HCT116 (cell line): ENCODE measurements at regions not wholly inside any gene's neighbourhood (a gene's known extent, or its start where the extent isn't known, plus 50 kb on each side); places are given as distances from the start of the nearest gene placed in this dataset.

Experiments
- ATAC-seq: fragments of 200-7000 bp; cut with Tn5 transposase; 2 replicates; pipeline ENCODE4 v1.9.1; 2020; ENCODE audit warnings: mild to moderate bottlenecking, moderate library complexity
- BruUV-seq: library from RNA; stranded (reverse); fragments of 400-500 nt; replicated peaks from 2 replicates; lab custom pipeline; 2021; lab: Mats Ljungman, UMichigan
- CTCF ChIA-PET: fragments of 300-600 bp; sonication (Branson Sonifier 250); formaldehyde crosslinking; loops from one replicate; lab custom pipeline; 2021; ENCODE audit warnings: antibody characterized with exemption; lab: Charles Lee
- POLR2A ChIA-PET: fragments of 300-600, 350-600 bp; sonication (Branson Sonifier 250); formaldehyde crosslinking; loops from one replicate; lab custom pipeline; 2021; ENCODE audit warnings: antibody characterized with exemption; lab: Charles Lee
- RAD21 ChIA-PET, 2 experiments: fragments of 300-600 bp; sonication (Branson Sonifier 250); formaldehyde crosslinking; loops; one replicate each; lab custom pipeline; 2023; ENCODE audit warnings: low total read pairs in 2 of 2; ENCODE audit not compliant: uncharacterized antibody in 2 of 2, unreplicated experiment in 2 of 2, low non-redundant PET in 1 of 2; lab: Charles Lee
- DNase-seq: peaks from one replicate; pipeline ENCODE4 v3.0.0-alpha.2; 2010; ENCODE audit warnings: low read depth, low spot score
- H2AFZ ChIP-seq: fragments of 200-600 bp; shearing (Covaris generic), sonication (generic); 2 replicates; pipeline ENCODE4 v1.6.1; 2017; ENCODE audit warnings: low read depth, mixed run types, mixed read lengths, antibody characterized with exemption, low read length; ENCODE audit not compliant: poor library complexity, severe bottlenecking
- H3K27ac ChIP-seq: 2 replicates; pipeline ENCODE4 v1.5.1; 2012; ENCODE audit warnings: low read depth, low read length
- H3K27me3 ChIP-seq: fragments of 200-600 bp; sonication (generic); 2 replicates; pipeline ENCODE4 v1.6.1; 2016; ENCODE audit warnings: mixed run types, low read length, mixed read lengths; ENCODE audit not compliant: insufficient read depth
- H3K36me3 ChIP-seq, 2 experiments: fragments of 200-500 bp in 1 of 2; fragments of 200-600 bp in 1 of 2; sonication (Bioruptor generic) in 1 of 2; sonication (generic) in 1 of 2; 2 replicates each; pipeline versions ENCODE4 v1.5.1 to v1.6.1; 2014 to 2016; ENCODE audit warnings: low read length in 2 of 2, inconsistent platforms in 1 of 2, mixed read lengths in 1 of 2, mixed run types in 1 of 2; ENCODE audit not compliant: insufficient read depth in 2 of 2, control insufficient read depth in 1 of 2
- H3K4me1 ChIP-seq, 2 experiments: fragments of 200-600 bp in 1 of 2; sonication (generic) in 1 of 2; 2 replicates each; pipeline versions ENCODE4 v1.5.1 to v1.6.1; 2012 to 2017; ENCODE audit warnings: low read length in 2 of 2, inconsistent platforms in 1 of 2, mild to moderate bottlenecking in 1 of 2, mixed read lengths in 1 of 2, mixed run types in 1 of 2, moderate library complexity in 1 of 2; ENCODE audit not compliant: insufficient read depth in 2 of 2, control insufficient read depth in 1 of 2
- H3K4me2 ChIP-seq: fragments of 200-600 bp; sonication (generic); 2 replicates; pipeline ENCODE4 v1.6.1; 2017; ENCODE audit warnings: mixed run types, low read length, mixed read lengths
- H3K4me3 ChIP-seq, 2 experiments: fragments of 200-600 bp in 1 of 2; sonication (generic) in 1 of 2; replicated peaks in 1 of 2; 2 replicates each; pipeline ENCODE4 v1.5.1; 2011 to 2016; ENCODE audit warnings: low read length in 2 of 2, control low read depth in 1 of 2, low read depth in 1 of 2, mild to moderate bottlenecking in 1 of 2, mixed read lengths in 1 of 2, mixed run types in 1 of 2
- H3K79me2 ChIP-seq: fragments of 200-600 bp; sonication (generic); 2 replicates; pipeline ENCODE4 v1.6.1; 2017; ENCODE audit warnings: mild to moderate bottlenecking, mixed run types, low read length, moderate library complexity, mixed read lengths; ENCODE audit not compliant: insufficient read depth
- H3K9ac ChIP-seq: fragments of 200-600 bp; sonication (generic); 2 replicates; pipeline ENCODE4 v1.6.1; 2016; ENCODE audit warnings: low read length, mixed read lengths
- H3K9me2 ChIP-seq: fragments of 200-600 bp; sonication (generic), shearing (Covaris generic); 2 replicates; pipeline ENCODE4 v1.6.1; 2017; ENCODE audit warnings: mixed run types, mild to moderate bottlenecking, moderate library complexity; ENCODE audit not compliant: insufficient read depth
- H3K9me3 ChIP-seq, 2 experiments: fragments of 200-500 bp in 1 of 2; fragments of 200-600 bp in 1 of 2; sonication (Bioruptor generic) in 1 of 2; sonication (generic) in 1 of 2; 2 replicates each; pipeline ENCODE4 v1.6.1; 2014 to 2017; ENCODE audit warnings: low read length in 2 of 2, mixed read lengths in 2 of 2, inconsistent platforms in 1 of 2, low read depth in 1 of 2, mild to moderate bottlenecking in 1 of 2, mixed run types in 1 of 2, moderate library complexity in 1 of 2; ENCODE audit not compliant: control insufficient read depth in 1 of 2, insufficient read depth in 1 of 2
- H4K20me1 ChIP-seq: fragments of 200-600 bp; sonication (generic), shearing (Covaris generic); 2 replicates; pipeline ENCODE4 v1.6.1; 2017; ENCODE audit warnings: mixed run types, mild to moderate bottlenecking, moderate library complexity; ENCODE audit not compliant: insufficient read depth
- ATF3 ChIP-seq: IDR thresholded peaks from 2 replicates; pipeline ENCODE4 v1.6.1; 2012
- CEBPB ChIP-seq: IDR thresholded peaks from 2 replicates; pipeline ENCODE4 v1.6.1; 2012; ENCODE audit warnings: low read depth
- EZH2 ChIP-seq: fragments of 200-600 bp; sonication (generic); IDR thresholded peaks from 2 replicates; pipeline ENCODE4 v1.6.1; 2017; ENCODE audit warnings: antibody characterized with exemption, mixed run types
- EZH2phosphoT487 ChIP-seq: fragments of 200-600 bp; IDR thresholded peaks from 2 replicates; pipeline ENCODE4 v1.6.1; 2018; ENCODE audit warnings: antibody characterized with exemption, borderline replicate concordance
- FOSL1 ChIP-seq: IDR thresholded peaks from 2 replicates; pipeline ENCODE4 v1.6.1; 2012; ENCODE audit warnings: low read depth
- POLR2AphosphoS5 ChIP-seq: IDR thresholded peaks from 2 replicates; pipeline ENCODE4 v1.6.1; 2011; ENCODE audit warnings: mild to moderate bottlenecking, low read depth, low read length, moderate library complexity
- SP1 ChIP-seq: IDR thresholded peaks from 2 replicates; pipeline ENCODE4 v1.6.1; 2012; ENCODE audit warnings: low read depth
- YY1 ChIP-seq: IDR thresholded peaks from 2 replicates; pipeline ENCODE4 v1.6.1; 2011; ENCODE audit warnings: low read length, low read depth, moderate library complexity, mild to moderate bottlenecking; ENCODE audit not compliant: insufficient replicate concordance; ENCODE audit errors: extremely low read depth
- intact Hi-C: fragments of 100-400 bp; cut with micrococcal nuclease; formaldehyde crosslinking; loops from 2 replicates; pipeline ENCODE4 v1.10.0; 2022
- TF ChIP-seq, protein P1 (sequence below): IDR thresholded peaks from 2 replicates; pipeline ENCODE4 v1.6.1; 2011; ENCODE audit warnings: mild to moderate bottlenecking, low read length, moderate library complexity; ENCODE audit not compliant: insufficient replicate concordance; ENCODE audit errors: extremely low read depth

- no peak for TF ChIP-seq SP1
- no peak for TF ChIP-seq EZH2
- no peak for TF ChIP-seq CEBPB
- TF ChIP-seq FOSL1, result no peak
- no peak for TF ChIP-seq ATF3
- TF ChIP-seq, protein P1, sequence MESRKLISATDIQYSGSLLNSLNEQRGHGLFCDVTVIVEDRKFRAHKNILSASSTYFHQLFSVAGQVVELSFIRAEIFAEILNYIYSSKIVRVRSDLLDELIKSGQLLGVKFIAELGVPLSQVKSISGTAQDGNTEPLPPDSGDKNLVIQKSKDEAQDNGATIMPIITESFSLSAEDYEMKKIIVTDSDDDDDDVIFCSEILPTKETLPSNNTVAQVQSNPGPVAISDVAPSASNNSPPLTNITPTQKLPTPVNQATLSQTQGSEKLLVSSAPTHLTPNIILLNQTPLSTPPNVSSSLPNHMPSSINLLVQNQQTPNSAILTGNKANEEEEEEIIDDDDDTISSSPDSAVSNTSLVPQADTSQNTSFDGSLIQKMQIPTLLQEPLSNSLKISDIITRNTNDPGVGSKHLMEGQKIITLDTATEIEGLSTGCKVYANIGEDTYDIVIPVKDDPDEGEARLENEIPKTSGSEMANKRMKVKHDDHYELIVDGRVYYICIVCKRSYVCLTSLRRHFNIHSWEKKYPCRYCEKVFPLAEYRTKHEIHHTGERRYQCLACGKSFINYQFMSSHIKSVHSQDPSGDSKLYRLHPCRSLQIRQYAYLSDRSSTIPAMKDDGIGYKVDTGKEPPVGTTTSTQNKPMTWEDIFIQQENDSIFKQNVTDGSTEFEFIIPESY, result no peak
- no peak for TF ChIP-seq EZH2phosphoT487
- TF ChIP-seq POLR2AphosphoS5, result no peak
- TF ChIP-seq, all 23 proteins: peak for 0
Observed at GRCh38 chr20:55500130-55500529, 505.2 kb downstream of the CBLN4 start.

DNA sequence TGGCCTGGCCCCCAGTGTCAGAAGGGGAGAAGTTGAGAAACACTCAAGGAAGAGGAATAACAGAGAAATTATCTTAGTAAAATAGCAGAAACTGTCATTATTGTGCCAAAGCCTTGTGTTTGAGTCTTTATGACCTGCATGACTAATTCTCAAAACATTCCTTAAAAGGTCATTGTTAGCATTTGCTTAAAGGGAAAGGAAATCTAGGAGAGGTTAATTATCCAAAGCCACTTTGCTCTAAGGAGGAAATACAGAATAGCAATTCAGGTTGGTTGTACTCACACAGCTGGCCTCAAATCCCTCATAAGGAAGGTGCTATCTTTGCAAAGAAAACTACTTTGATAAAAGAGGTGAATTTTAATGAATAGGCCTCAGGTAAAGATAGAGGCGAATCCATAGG lies 516.7 kb downstream of the CBLN4 start:
- Histone ChIP-seq H2AFZ (no peak overlapping the region), H3K27me3 (no peaks in the 10 kb centered on the region), H3K36me3 (no peaks in the 10 kb centered on the region; a peak in 1 of 4 replicates), H3K4me3 (no peak overlapping the region), H3K9ac (no peak overlapping the region), H3K9me2 (no peaks in the 10 kb centered on the region), H4K20me1 (no peaks in the 10 kb centered on the region), H3K9me3 (peaks cover 15 to 19% of the 10 kb centered on the region in 2 experiments; a peak in 3 of 4 replicates), H3K4me1 (no peaks in the 10 kb centered on the region), H3K27ac (no peak overlapping the region), H3K4me2 (no peak overlapping the region), H3K79me2 (no peaks in the 10 kb centered on the region)
- ChIA-PET POLR2A (no interaction called here), RAD21 (no interaction called here), CTCF (no interaction called here)
- TF ChIP-seq YY1, result no peak
- intact Hi-C loops, result no loop called here
- no peak for DNase-seq
- no peak for ATAC-seq
- BruUV-seq, result no TSS peak

More at GRCh38 chr20:55500130-55500529, 505.2 kb downstream of the CBLN4 start:
- ChIA-PET POLR2A (no interaction called here), CTCF (no interaction called here), RAD21 (no interaction called here)
- Histone ChIP-seq H3K4me1 (no peaks in the 10 kb centered on the region), H3K4me3 (no peak overlapping the region), H3K27me3 (no peaks in the 10 kb centered on the region), H3K4me2 (no peak overlapping the region), H3K9me2 (no peaks in the 10 kb centered on the region), H3K9ac (no peak overlapping the region), H3K9me3 (peaks cover 0 to 25% of the 10 kb centered on the region in 2 experiments; a peak in 2 of 4 replicates), H2AFZ (no peak overlapping the region), H3K79me2 (no peaks in the 10 kb centered on the region), H3K27ac (no peak overlapping the region), H4K20me1 (no peaks in the 10 kb centered on the region), H3K36me3 (no peaks in the 10 kb centered on the region)
- ATAC-seq (no peak), DNase-seq (no peak)
- BruUV-seq, result no TSS peak
- intact Hi-C loops, result no loop called here
